SKM-1 (cell line): ENCODE measurements at regions not wholly inside any gene's neighbourhood (a gene's known extent, or its start where the extent isn't known, plus 50 kb on each side); places are given as distances from the start of the nearest gene placed in this dataset.

ENCODE experiments used
- DNase-seq: peaks from one replicate; lab custom pipeline; 2025; ENCODE audit not compliant: unreplicated experiment; lab: John Stamatoyannopoulos, UW

- DNase-seq: no peak
Observed at GRCh38 chr4:156019246-156019645, 65.6 kb upstream of the CTSO start.

GRCh38 chr4:156018383-156018782 lies 64.7 kb upstream of the CTSO start:
- DNase-seq: no peak

GRCh38 chr4:156015781-156016180 lies 62.1 kb upstream of the CTSO start:
- DNase-seq: no peak

GRCh38 chr4:156006192-156006591 lies 52.5 kb upstream of the CTSO start:
- no peak for DNase-seq
